Peyer's patch (tissue), 4 donors: ENCODE measurements at regions not wholly inside any gene's neighbourhood (a gene's known extent, or its start where the extent isn't known, plus 50 kb on each side); places are given as distances from the start of the nearest gene placed in this dataset.

ENCODE experiments used
- DNase-seq, 3 donors: peaks; one replicate each; pipeline ENCODE4 v3.0.0-alpha.2; 2017 to 2019
- H3K27ac ChIP-seq, 4 donors: fragments of 200-600 bp; sonication (generic); one replicate each; pipeline ENCODE4 v1.5.1; 2016 to 2019
- H3K27me3 ChIP-seq, 2 donors: fragments of 200-600 bp; sonication (generic); one replicate each; pipeline ENCODE4 v1.5.1; 2019
- H3K36me3 ChIP-seq, 3 donors: fragments of 200-600 bp; sonication (generic); one replicate each; pipeline ENCODE4 v1.5.1; 2016 to 2019
- H3K4me1 ChIP-seq, 4 donors: fragments of 200-600 bp; sonication (generic); one replicate each; pipeline ENCODE4 v1.5.1; 2016 to 2019
- H3K4me3 ChIP-seq, 4 donors: fragments of 200-600 bp; sonication (generic); 1 replicate in 3 of 4; 2 replicates in 1 of 4; pipeline ENCODE4 v1.5.1; 2016 to 2019; ENCODE audit warnings: mild to moderate bottlenecking in 1 of 4
- H3K9me3 ChIP-seq, 4 donors: fragments of 200-600 bp; sonication (generic); one replicate each; pipeline ENCODE4 v1.5.1; 2016 to 2019; ENCODE audit warnings: mild to moderate bottlenecking in 1 of 4
- CTCF ChIP-seq, 6 experiments: fragments of 450-650 bp in 4 of 6; fragments of 200-600 bp in 2 of 6; sonication (generic) in 1 of 6; IDR thresholded peaks; one replicate each; pipeline ENCODE4 v1.5.1; 2017 to 2019; ENCODE audit warnings: antibody characterized with exemption in 6 of 6, mild to moderate bottlenecking in 3 of 6, moderate library complexity in 1 of 6
- POLR2A ChIP-seq, 2 donors: fragments of 450-650 bp; IDR thresholded peaks; one replicate each; pipeline ENCODE4 v1.5.1; 2017; ENCODE audit warnings: antibody characterized with exemption in 2 of 2, mild to moderate bottlenecking in 2 of 2, moderate library complexity in 2 of 2

GRCh38 chr9:86508208-86508903 lies 154.1 kb upstream of the TUT7 start:
- H3K27me3 ChIP-seq, result no peaks in the 10 kb centered on the region
- no peak for DNase-seq
- H3K4me1 ChIP-seq, result no peaks in the 10 kb centered on the region
- TF ChIP-seq POLR2A (IDR thresholded peaks at IDR 0.05) (no peak), CTCF (IDR thresholded peaks at IDR 0.05) (no peak)
- no peak overlapping the region for H3K4me3 ChIP-seq
- no peaks in the 10 kb centered on the region for H3K36me3 ChIP-seq
- no peaks in the 10 kb centered on the region for H3K9me3 ChIP-seq
- H3K27ac ChIP-seq, result no peak overlapping the region

DNA sequence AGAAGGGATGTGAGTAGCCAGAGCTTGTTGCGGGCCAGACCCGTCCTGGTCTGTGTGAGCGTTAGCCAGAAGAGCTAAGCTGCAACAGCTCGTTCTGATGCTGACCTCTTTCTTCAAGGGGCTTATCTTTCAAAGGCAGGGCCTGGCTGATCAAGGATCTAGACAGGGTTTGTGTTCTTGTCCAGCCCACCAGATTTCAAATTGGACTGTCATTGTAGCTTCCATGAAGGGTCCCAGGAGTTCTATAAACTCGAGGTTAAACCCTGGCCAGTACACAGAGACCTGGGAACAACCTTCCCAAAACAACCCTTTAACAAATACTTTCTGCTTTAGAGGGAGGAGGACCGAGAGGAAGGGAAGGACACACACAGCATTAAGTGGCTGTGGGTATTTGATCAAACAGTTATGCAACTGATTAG lies 153.0 kb upstream of the TUT7 start:
- no peaks in the 10 kb centered on the region for H3K27me3 ChIP-seq
- TF ChIP-seq CTCF (IDR thresholded peaks at IDR 0.05), result no peak
- TF ChIP-seq POLR2A (IDR thresholded peaks at IDR 0.05), result no peak
- H3K4me3 ChIP-seq, result no peak overlapping the region
- no peak overlapping the region for H3K27ac ChIP-seq
- H3K9me3 ChIP-seq, result no peaks in the 10 kb centered on the region
- DNase-seq, result no peak
- H3K4me1 ChIP-seq, result no peaks in the 10 kb centered on the region
- no peaks in the 10 kb centered on the region for H3K36me3 ChIP-seq

GRCh38 chr9:86503942-86504341 lies 149.7 kb upstream of the TUT7 start:
- Histone ChIP-seq H3K27ac (no peak overlapping the region), H3K27me3 (no peaks in the 10 kb centered on the region), H3K4me1 (no peaks in the 10 kb centered on the region), H3K36me3 (no peaks in the 10 kb centered on the region), H3K4me3 (no peak overlapping the region), H3K9me3 (no peaks in the 10 kb centered on the region)
- DNase-seq, result no peak
- TF ChIP-seq POLR2A (IDR thresholded peaks at IDR 0.05) (no peak), CTCF (IDR thresholded peaks at IDR 0.05) (no peak)

- H3K4me3 ChIP-seq, result no peak overlapping the region
- H3K9me3 ChIP-seq, result no peaks in the 10 kb centered on the region
- H3K36me3 ChIP-seq, result no peaks in the 10 kb centered on the region
- no peaks in the 10 kb centered on the region for H3K4me1 ChIP-seq
- DNase-seq, result no peak
- H3K27ac ChIP-seq, result no peak overlapping the region
- no peak for TF ChIP-seq CTCF (IDR thresholded peaks at IDR 0.05)
- no peak for TF ChIP-seq POLR2A (IDR thresholded peaks at IDR 0.05)
- no peaks in the 10 kb centered on the region for H3K27me3 ChIP-seq
Measured at GRCh38 chr9:86503314-86503713, 149.1 kb upstream of the TUT7 start.

- no peak overlapping the region for H3K27ac ChIP-seq
- no peaks in the 10 kb centered on the region for H3K36me3 ChIP-seq
- DNase-seq, result no peak
- H3K27me3 ChIP-seq, result no peaks in the 10 kb centered on the region
- H3K9me3 ChIP-seq, result no peaks in the 10 kb centered on the region
- no peak overlapping the region for H3K4me3 ChIP-seq
- TF ChIP-seq CTCF (IDR thresholded peaks at IDR 0.05), result no peak
- TF ChIP-seq POLR2A (IDR thresholded peaks at IDR 0.05), result no peak
- H3K4me1 ChIP-seq, result no peaks in the 10 kb centered on the region
Measured at GRCh38 chr9:86500667-86501435, 146.6 kb upstream of the TUT7 start.
